Esophagus muscularis mucosa (tissue), 4 donors: ENCODE measurements at regions not wholly inside any gene's neighbourhood (a gene's known extent, or its start where the extent isn't known, plus 50 kb on each side); places are given as distances from the start of the nearest gene placed in this dataset.
"Not testable (repeated sequence)": the region's sequence is repeated elsewhere in the genome, so short reads cannot be mapped to it uniquely, and the experiment has no call there.

Source experiments
- CTCF ChIP-seq, 3 experiments: fragments of 200-600 bp in 2 of 3; fragments of 450-650 bp in 1 of 3; sonication (generic) in 2 of 3; IDR thresholded peaks; one replicate each; pipeline ENCODE4 v1.5.1; 2017 to 2019; ENCODE audit warnings: antibody characterized with exemption in 3 of 3, mild to moderate bottlenecking in 2 of 3, moderate library complexity in 1 of 3
- EP300 ChIP-seq: sonication (generic); formaldehyde crosslinking; IDR thresholded peaks from one replicate; pipeline ENCODE4 v1.6.1; 2017; ENCODE audit warnings: antibody characterized with exemption
- POLR2A ChIP-seq: fragments of 450-650 bp; IDR thresholded peaks from one replicate; pipeline ENCODE4 v1.6.1; 2017; ENCODE audit warnings: antibody characterized with exemption, moderate library complexity, mild to moderate bottlenecking, low read depth
- POLR2AphosphoS5 ChIP-seq, 2 donors: sonication (generic); formaldehyde crosslinking; IDR thresholded peaks; one replicate each; pipeline ENCODE4 v1.6.1; 2017; ENCODE audit warnings: antibody characterized with exemption in 2 of 2

DNA sequence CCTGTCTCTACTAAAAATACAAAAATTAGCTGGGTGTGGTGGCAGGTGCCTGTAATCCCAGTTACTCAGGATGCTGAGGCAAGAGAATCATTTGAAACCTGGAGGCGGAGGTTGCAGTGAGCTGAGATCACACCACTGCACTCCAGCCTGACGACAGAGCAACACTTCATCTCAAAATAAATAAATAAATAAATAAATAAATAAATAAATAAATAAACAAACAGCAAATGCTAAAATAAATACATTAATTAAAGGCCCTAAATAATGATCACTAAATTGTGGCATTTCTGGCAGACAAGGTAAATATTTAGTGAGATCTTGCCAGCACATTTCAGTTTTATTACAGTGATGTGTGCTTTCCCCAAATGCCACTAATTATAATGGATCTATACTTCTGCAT lies 427.8 kb downstream of the RND3 start:
- TF ChIP-seq CTCF (IDR thresholded peaks at IDR 0.05); POLR2A; POLR2AphosphoS5 (IDR thresholded peaks at IDR 0.05); EP300: not testable (repeated sequence)
